ENCODE measurements at regions not wholly inside any gene's neighbourhood (a gene's known extent, or its start where the extent isn't known, plus 50 kb on each side); places are given as distances from the start of the nearest gene placed in this dataset.

DNA sequence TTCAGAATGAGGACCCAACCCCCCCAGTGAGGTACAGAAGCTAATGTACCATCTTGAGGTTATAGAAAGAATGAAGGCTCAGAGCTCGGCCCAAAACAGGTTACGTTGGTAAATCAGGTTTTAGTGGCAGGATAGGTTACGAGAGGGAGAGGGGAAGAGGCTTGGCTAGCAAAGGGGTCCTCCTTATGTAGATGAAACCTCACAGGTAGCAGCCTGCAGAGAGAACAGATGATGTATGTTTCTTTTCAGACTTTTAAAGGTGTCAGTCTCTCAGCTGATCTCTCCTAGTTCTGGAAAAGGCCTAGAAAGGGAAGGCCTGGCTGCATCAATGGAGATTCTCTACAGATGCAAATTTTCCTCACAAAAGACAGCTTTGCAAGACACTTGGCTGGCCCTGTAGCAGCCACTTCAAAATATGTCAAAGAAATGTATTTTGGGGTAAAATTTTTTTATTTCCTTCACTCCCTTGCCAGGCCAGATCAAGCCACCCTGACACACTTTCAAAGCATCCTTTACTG, 71.7 kb upstream of the CPSF6 start:
- no peaks in the 10 kb centered on the region for H3K36me3 ChIP-seq (ENCODE audit: control insufficient read depth, insufficient read depth, low read length)
- H3K4me3 ChIP-seq (ENCODE audit: low read depth, low read length), result no peak overlapping the region
- DNase-seq (ENCODE audit: low read depth), result no peak
- TF ChIP-seq, protein P1, sequence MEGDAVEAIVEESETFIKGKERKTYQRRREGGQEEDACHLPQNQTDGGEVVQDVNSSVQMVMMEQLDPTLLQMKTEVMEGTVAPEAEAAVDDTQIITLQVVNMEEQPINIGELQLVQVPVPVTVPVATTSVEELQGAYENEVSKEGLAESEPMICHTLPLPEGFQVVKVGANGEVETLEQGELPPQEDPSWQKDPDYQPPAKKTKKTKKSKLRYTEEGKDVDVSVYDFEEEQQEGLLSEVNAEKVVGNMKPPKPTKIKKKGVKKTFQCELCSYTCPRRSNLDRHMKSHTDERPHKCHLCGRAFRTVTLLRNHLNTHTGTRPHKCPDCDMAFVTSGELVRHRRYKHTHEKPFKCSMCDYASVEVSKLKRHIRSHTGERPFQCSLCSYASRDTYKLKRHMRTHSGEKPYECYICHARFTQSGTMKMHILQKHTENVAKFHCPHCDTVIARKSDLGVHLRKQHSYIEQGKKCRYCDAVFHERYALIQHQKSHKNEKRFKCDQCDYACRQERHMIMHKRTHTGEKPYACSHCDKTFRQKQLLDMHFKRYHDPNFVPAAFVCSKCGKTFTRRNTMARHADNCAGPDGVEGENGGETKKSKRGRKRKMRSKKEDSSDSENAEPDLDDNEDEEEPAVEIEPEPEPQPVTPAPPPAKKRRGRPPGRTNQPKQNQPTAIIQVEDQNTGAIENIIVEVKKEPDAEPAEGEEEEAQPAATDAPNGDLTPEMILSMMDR (IDR thresholded peaks at IDR 0.05; ENCODE audit: insufficient read depth, low read length, poor library complexity, severe bottlenecking), result no peak
- no peaks in the 10 kb centered on the region for H3K27me3 ChIP-seq (ENCODE audit: control insufficient read depth, insufficient read depth, low read length)

DNA sequence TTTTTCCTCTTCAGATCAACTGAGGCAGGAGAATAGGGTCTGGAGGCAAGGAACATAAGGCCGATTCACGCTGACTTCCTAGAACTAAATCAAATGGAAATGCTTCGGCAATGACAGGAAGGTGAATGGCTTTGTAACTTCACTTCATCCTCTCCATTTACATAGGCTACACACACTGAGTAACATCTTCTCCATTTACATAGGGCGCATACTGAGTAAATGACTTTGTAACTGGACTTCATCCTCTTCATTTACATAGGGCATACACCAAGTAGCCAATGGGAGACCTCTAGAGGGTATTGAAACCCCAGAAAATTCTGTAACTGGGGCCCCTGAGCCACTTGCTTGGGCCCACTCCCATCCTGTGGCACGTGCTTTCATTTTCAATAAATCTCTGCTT, 71.0 kb upstream of the CPSF6 start:
- TF ChIP-seq, protein P1 (IDR thresholded peaks at IDR 0.05; ENCODE audit: insufficient read depth, low read length, poor library complexity, severe bottlenecking), result no peak
- no peaks in the 10 kb centered on the region for H3K36me3 ChIP-seq (ENCODE audit: control insufficient read depth, insufficient read depth, low read length)
- H3K4me3 ChIP-seq (ENCODE audit: low read depth, low read length), result no peak overlapping the region
- H3K27me3 ChIP-seq (ENCODE audit: control insufficient read depth, insufficient read depth, low read length), result no peaks in the 10 kb centered on the region
- DNase-seq (ENCODE audit: low read depth), result no peak

DNA sequence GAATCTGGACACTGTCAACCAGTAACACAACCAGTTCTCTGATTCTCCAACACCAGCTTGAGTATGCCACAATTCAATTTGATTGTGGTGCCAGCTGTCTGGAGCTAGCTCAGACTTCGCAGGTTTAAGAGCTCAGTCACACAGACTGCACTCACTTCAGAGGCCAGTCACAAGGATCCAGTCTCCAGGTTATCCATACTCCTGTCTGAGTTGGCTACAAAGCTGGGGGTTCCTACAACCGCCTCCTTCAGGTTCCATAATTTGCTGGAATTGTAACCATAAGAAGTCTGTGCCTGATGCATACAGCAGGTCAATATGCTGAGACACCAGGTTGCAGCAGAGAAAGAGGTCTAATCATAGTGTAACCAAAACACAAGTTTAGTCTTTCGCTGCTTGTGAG, 70.5 kb upstream of the CPSF6 start:
- no peak overlapping the region for H3K4me3 ChIP-seq (ENCODE audit: low read depth, low read length)
- H3K27me3 ChIP-seq (ENCODE audit: control insufficient read depth, insufficient read depth, low read length), result no peaks in the 10 kb centered on the region
- TF ChIP-seq, protein P1 (IDR thresholded peaks at IDR 0.05; ENCODE audit: insufficient read depth, low read length, poor library complexity, severe bottlenecking), result no peak
- no peak for DNase-seq (ENCODE audit: low read depth)
- H3K36me3 ChIP-seq (ENCODE audit: control insufficient read depth, insufficient read depth, low read length), result no peaks in the 10 kb centered on the region

DNA sequence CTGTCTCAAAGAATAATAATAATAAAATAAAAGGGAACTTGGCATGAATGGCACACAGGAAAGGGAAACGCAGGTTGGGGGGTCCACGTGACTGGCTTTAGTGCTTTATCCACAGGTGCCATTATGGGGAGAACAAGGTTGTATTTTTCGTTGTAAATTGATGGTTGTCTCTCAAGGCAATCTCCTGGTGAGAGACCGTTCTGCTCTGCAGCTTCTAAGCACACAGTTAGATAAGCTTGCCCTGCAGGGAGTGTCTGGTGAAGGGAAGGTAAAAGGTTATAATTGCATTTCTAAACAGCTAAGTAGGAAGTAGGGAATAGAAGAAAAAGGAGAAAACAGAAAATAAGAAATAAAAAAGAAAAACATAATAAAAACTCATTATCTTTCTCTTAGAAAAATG, 69.1 kb upstream of the CPSF6 start:
- DNase-seq (ENCODE audit: low read depth), result no peak
- TF ChIP-seq, protein P1 (IDR thresholded peaks at IDR 0.05; ENCODE audit: insufficient read depth, low read length, poor library complexity, severe bottlenecking), result no peak
- Histone ChIP-seq H3K27me3 (ENCODE audit: control insufficient read depth, insufficient read depth, low read length) (no peaks in the 10 kb centered on the region), H3K36me3 (ENCODE audit: control insufficient read depth, insufficient read depth, low read length) (no peaks in the 10 kb centered on the region), H3K4me3 (ENCODE audit: low read depth, low read length) (no peak overlapping the region)

DNA sequence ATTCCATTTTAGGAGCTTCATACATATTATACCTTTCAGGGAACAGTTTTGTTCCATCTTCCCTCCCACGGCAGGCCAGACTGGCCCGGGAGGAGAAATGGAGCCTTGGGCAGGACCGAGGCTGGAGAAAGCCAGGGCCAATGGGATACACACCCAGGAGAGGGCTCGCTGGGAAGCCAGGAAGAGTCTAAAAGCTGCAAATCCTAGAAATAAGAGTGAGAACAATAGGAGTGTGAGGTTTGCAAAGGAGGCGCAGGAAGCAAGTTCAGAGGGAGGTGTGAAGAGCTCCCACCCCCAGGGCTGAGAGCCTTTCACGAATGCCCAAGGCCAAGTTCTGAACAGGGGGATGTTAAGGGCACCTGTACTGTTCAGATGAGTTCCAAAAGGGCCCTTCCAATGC, 67.5 kb upstream of the CPSF6 start:
- TF ChIP-seq, protein P1 (IDR thresholded peaks at IDR 0.05; ENCODE audit: insufficient read depth, low read length, poor library complexity, severe bottlenecking), result no peak

DNA sequence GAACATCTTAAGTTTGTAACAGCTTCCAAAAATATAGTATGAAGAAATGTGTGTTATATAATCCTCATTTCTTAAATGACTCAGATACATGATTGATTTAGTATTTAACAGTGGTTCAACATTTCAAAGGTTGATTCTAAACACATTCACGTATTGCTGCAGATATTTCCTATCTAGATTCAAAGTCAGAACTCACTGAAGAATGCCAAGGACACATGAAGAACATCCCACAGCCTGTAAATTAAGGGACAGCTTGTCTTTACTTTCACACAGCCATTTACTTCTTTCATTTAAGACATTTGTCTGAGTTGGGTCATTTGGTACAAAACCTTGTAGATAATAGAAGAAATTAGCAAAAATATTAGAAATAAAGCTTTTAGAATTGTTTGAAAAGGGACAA, 66.9 kb upstream of the CPSF6 start:
- H3K4me3 ChIP-seq (ENCODE audit: low read depth, low read length), result no peak overlapping the region
- no peaks in the 10 kb centered on the region for H3K27me3 ChIP-seq (ENCODE audit: control insufficient read depth, insufficient read depth, low read length)
- no peaks in the 10 kb centered on the region for H3K36me3 ChIP-seq (ENCODE audit: control insufficient read depth, insufficient read depth, low read length)
- TF ChIP-seq, protein P1 (IDR thresholded peaks at IDR 0.05; ENCODE audit: insufficient read depth, low read length, poor library complexity, severe bottlenecking), result no peak
- DNase-seq (ENCODE audit: low read depth), result no peak

More for the DNA sequence above, 67.5 kb upstream of the CPSF6 start:
- Histone ChIP-seq H3K4me3 (ENCODE audit: low read depth, low read length) (no peak overlapping the region), H3K36me3 (ENCODE audit: control insufficient read depth, insufficient read depth, low read length) (no peaks in the 10 kb centered on the region), H3K27me3 (ENCODE audit: control insufficient read depth, insufficient read depth, low read length) (no peaks in the 10 kb centered on the region)
- DNase-seq (ENCODE audit: low read depth), result no peak
